K562 (cell line): ENCODE measurements at regions not wholly inside any gene's neighbourhood (a gene's known extent, or its start where the extent isn't known, plus 50 kb on each side); places are given as distances from the start of the nearest gene placed in this dataset.

Experiments used
- BRD4 ChIP-seq: fragments of 200-600 bp; sonication (generic); IDR thresholded peaks from 2 replicates; pipeline ENCODE4 v1.6.1; 2017; ENCODE audit warnings: inconsistent platforms
- CBX5 ChIP-seq: IDR thresholded peaks from 2 replicates; pipeline ENCODE4 v1.6.1; 2014; ENCODE audit warnings: low read depth, borderline replicate concordance
- GTF2E2 ChIP-seq: fragments of 200-800 bp; sonication (Bioruptor generic); IDR thresholded peaks from 2 replicates; pipeline ENCODE4 v1.6.1; 2016; ENCODE audit warnings: missing genetic modification characterization, missing compliant biosample characterization
- HEY1 ChIP-seq: fragments of 250-450 bp; sonication (Bioruptor Pico); IDR thresholded peaks from 2 replicates; pipeline ENCODE4 v1.5.0; 2020; ENCODE audit warnings: mild to moderate bottlenecking, moderate library complexity, borderline replicate concordance
- KAT7 ChIP-seq: sonication (generic); formaldehyde crosslinking; IDR thresholded peaks from 2 replicates; pipeline ENCODE4 v1.8.0; 2022; ENCODE audit warnings: missing genetic modification reagents, mild to moderate bottlenecking, borderline replicate concordance
- KHSRP ChIP-seq: fragments of 450-650 bp; IDR thresholded peaks from 2 replicates; pipeline ENCODE4 v1.6.1; 2017
- NCOR1 ChIP-seq: fragments of 450-650 bp; IDR thresholded peaks from 2 replicates; pipeline ENCODE4 v1.6.1; 2016; ENCODE audit warnings: mild to moderate bottlenecking, moderate library complexity
- PRPF4 ChIP-seq: fragments of 200-400 bp; formaldehyde crosslinking; IDR thresholded peaks from one replicate; pipeline ENCODE4 v1.6.1; 2017; ENCODE audit warnings: low read length, low read depth, mild to moderate bottlenecking; ENCODE audit not compliant: insufficient read depth, poor library complexity, severe bottlenecking
- RCOR1 ChIP-seq, 2 experiments: IDR thresholded peaks; 2 replicates each; pipeline ENCODE4 v1.6.1; 2012; ENCODE audit warnings: low read depth in 2 of 2, low read length in 2 of 2, borderline replicate concordance in 1 of 2, improper control_type of control experiment in 1 of 2
- TBP ChIP-seq: optimal IDR thresholded peaks from 2 replicates; pipeline ENCODE3; 2011; ENCODE audit warnings: low read depth, low read length, improper control_type of control experiment
- XRCC3 ChIP-seq: fragments of 450-650 bp; IDR thresholded peaks from 2 replicates; pipeline ENCODE4 v1.6.1; 2017; ENCODE audit warnings: mild to moderate bottlenecking, moderate library complexity
- ZNF184 ChIP-seq: sonication (generic); formaldehyde crosslinking; IDR thresholded peaks from 2 replicates; pipeline ENCODE4 v1.5.0; 2020; ENCODE audit warnings: missing genetic modification reagents
- ZNF551 ChIP-seq: fragments of 250-450 bp; sonication (Bioruptor Pico); IDR thresholded peaks from 2 replicates; pipeline ENCODE4 v1.5.0; 2021; ENCODE audit warnings: mild to moderate bottlenecking, moderate library complexity
- ZZZ3 ChIP-seq: fragments of 450-650 bp; IDR thresholded peaks from 2 replicates; pipeline ENCODE4 v1.6.1; 2016; ENCODE audit warnings: antibody characterized with exemption, mild to moderate bottlenecking, moderate library complexity
- TF ChIP-seq, protein P1 (sequence below): fragments of 450-650 bp; formaldehyde crosslinking; conservative IDR thresholded peaks from 2 replicates; pipeline ENCODE4 v1.4.0; 2022; ENCODE audit warnings: mild to moderate bottlenecking, missing genetic modification characterization
- TF ChIP-seq, protein P2 (sequence below): IDR thresholded peaks from 2 replicates; pipeline ENCODE4 v1.6.1; 2016; ENCODE audit warnings: missing genetic modification characterization, missing compliant biosample characterization
- TF ChIP-seq, protein P3 (sequence below): fragments of 450-650 bp; IDR thresholded peaks from 2 replicates; pipeline ENCODE4 v1.6.1; 2017; ENCODE audit warnings: antibody characterized with exemption
- TF ChIP-seq, protein P4 (sequence below): sonication (generic); formaldehyde crosslinking; IDR thresholded peaks from 2 replicates; pipeline ENCODE4 v1.8.0; 2022; ENCODE audit warnings: missing genetic modification reagents, mild to moderate bottlenecking, borderline replicate concordance
- TF ChIP-seq, protein P5 (sequence below): fragments of 250-450 bp; sonication (Bioruptor Pico); IDR thresholded peaks from 2 replicates; pipeline ENCODE4 v1.8.0; 2022; ENCODE audit warnings: inconsistent platforms

DNA sequence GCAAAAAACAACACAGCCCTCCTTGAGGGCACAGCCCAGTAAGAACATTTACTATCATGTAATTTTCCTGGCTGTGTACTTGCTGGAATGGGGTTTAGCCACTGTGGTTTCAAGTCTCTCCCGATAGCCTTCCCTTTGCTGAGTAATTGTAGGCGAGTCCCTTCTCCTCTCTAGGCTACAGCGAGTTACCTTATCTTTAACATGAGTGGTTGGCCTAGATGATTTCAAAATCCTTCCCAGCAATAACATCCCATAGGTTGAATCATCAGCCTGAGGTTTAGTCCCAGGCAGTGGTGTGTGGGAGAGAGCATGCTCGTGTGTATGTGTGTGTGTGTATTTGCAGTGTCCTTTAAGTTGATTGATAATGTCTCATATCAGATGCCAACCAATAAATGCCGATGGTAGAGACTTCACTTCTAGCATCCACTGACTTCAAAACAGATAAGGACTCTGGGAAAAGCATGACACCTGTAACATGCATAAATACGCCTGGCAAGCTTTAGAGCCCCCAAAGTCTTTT, 142.9 kb upstream of the ZMIZ1 start (continued):
- TF ChIP-seq PRPF4 = no peak
- TF ChIP-seq, protein P1, sequence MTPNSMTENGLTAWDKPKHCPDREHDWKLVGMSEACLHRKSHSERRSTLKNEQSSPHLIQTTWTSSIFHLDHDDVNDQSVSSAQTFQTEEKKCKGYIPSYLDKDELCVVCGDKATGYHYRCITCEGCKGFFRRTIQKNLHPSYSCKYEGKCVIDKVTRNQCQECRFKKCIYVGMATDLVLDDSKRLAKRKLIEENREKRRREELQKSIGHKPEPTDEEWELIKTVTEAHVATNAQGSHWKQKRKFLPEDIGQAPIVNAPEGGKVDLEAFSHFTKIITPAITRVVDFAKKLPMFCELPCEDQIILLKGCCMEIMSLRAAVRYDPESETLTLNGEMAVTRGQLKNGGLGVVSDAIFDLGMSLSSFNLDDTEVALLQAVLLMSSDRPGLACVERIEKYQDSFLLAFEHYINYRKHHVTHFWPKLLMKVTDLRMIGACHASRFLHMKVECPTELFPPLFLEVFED (CRISPR knock-in tag) = peak; percentile 76; the same call in 1 of the 2 replicates
- no peak for TF ChIP-seq CBX5
- TF ChIP-seq, protein P2, sequence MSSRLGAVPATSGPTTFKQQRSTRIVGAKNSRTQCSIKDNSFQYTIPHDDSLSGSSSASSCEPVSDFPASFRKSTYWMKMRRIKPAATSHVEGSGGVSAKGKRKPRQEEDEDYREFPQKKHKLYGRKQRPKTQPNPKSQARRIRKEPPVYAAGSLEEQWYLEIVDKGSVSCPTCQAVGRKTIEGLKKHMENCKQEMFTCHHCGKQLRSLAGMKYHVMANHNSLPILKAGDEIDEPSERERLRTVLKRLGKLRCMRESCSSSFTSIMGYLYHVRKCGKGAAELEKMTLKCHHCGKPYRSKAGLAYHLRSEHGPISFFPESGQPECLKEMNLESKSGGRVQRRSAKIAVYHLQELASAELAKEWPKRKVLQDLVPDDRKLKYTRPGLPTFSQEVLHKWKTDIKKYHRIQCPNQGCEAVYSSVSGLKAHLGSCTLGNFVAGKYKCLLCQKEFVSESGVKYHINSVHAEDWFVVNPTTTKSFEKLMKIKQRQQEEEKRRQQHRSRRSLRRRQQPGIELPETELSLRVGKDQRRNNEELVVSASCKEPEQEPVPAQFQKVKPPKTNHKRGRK = no peak
- TF ChIP-seq NCOR1 = peak; percentile 21; the same call in 1 of the 2 replicates
- TF ChIP-seq KAT7 (CRISPR knock-in tag) = no peak
- peak; percentile 24 for TF ChIP-seq TBP
- peak; percentile 50 to 98; a peak in 2 of 4 replicates for TF ChIP-seq RCOR1 (IDR thresholded peaks at IDR 0.05; ENCODE audit: borderline replicate concordance in 1 of 2, low read depth in 2 of 2, low read length in 2 of 2)
- TF ChIP-seq, protein P3, sequence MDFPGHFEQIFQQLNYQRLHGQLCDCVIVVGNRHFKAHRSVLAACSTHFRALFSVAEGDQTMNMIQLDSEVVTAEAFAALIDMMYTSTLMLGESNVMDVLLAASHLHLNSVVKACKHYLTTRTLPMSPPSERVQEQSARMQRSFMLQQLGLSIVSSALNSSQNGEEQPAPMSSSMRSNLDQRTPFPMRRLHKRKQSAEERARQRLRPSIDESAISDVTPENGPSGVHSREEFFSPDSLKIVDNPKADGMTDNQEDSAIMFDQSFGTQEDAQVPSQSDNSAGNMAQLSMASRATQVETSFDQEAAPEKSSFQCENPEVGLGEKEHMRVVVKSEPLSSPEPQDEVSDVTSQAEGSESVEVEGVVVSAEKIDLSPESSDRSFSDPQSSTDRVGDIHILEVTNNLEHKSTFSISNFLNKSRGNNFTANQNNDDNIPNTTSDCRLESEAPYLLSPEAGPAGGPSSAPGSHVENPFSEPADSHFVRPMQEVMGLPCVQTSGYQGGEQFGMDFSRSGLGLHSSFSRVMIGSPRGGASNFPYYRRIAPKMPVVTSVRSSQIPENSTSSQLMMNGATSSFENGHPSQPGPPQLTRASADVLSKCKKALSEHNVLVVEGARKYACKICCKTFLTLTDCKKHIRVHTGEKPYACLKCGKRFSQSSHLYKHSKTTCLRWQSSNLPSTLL = no peak
- TF ChIP-seq HEY1 (CRISPR knock-in tag) = no peak
- no peak for TF ChIP-seq BRD4
- TF ChIP-seq, protein P4, sequence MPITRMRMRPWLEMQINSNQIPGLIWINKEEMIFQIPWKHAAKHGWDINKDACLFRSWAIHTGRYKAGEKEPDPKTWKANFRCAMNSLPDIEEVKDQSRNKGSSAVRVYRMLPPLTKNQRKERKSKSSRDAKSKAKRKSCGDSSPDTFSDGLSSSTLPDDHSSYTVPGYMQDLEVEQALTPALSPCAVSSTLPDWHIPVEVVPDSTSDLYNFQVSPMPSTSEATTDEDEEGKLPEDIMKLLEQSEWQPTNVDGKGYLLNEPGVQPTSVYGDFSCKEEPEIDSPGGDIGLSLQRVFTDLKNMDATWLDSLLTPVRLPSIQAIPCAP (CRISPR knock-in tag) = no peak
- no peak for TF ChIP-seq ZNF184 (CRISPR knock-in tag)
- TF ChIP-seq KHSRP = no peak
- TF ChIP-seq ZZZ3 = no peak
- TF ChIP-seq, protein P5, sequence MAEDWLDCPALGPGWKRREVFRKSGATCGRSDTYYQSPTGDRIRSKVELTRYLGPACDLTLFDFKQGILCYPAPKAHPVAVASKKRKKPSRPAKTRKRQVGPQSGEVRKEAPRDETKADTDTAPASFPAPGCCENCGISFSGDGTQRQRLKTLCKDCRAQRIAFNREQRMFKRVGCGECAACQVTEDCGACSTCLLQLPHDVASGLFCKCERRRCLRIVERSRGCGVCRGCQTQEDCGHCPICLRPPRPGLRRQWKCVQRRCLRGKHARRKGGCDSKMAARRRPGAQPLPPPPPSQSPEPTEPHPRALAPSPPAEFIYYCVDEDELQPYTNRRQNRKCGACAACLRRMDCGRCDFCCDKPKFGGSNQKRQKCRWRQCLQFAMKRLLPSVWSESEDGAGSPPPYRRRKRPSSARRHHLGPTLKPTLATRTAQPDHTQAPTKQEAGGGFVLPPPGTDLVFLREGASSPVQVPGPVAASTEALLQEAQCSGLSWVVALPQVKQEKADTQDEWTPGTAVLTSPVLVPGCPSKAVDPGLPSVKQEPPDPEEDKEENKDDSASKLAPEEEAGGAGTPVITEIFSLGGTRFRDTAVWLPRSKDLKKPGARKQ = no peak
- TF ChIP-seq XRCC3 = no peak
- TF ChIP-seq GTF2E2 (tag) = 0 out of 2 replicates have a peak, but pooled peaks have one; percentile 53
- no peak for TF ChIP-seq ZNF551 (CRISPR knock-in tag)
